ENCODE measurements at regions not wholly inside any gene's neighbourhood (a gene's known extent, or its start where the extent isn't known, plus 50 kb on each side); places are given as distances from the start of the nearest gene placed in this dataset.

GRCh38 chr4:126960760-126961159 is 672.0 kb upstream of the INTU start:
- intact Hi-C loops (cut with DNase I; ENCODE audit: low total_unique reads): no loop called here
- DNase-seq (ENCODE audit: low spot score in 2 of 2): no peak
- no peak overlapping the region for H3K4me3 ChIP-seq (ENCODE audit: low read depth, poor library complexity, severe bottlenecking)
- TF ChIP-seq CTCF (IDR thresholded peaks at IDR 0.05): no peak
- TF ChIP-seq POLR2A (IDR thresholded peaks at IDR 0.05): no peak

- no peak for DNase-seq (ENCODE audit: low spot score in 2 of 2)
- TF ChIP-seq CTCF (IDR thresholded peaks at IDR 0.05): no peak
- no peak for TF ChIP-seq POLR2A (IDR thresholded peaks at IDR 0.05)
- intact Hi-C loops (cut with DNase I; ENCODE audit: low total_unique reads): no loop called here
- no peak overlapping the region for H3K4me3 ChIP-seq (ENCODE audit: low read depth, poor library complexity, severe bottlenecking)
- 71 to 95% methylated on average over 1 of the region's 1 CpG for WGBS, 2 donors
These were observed 671.1 kb upstream of the INTU start for GRCh38 chr4:126961661-126962060.

GRCh38 chr4:126965877-126966276 is 666.9 kb upstream of the INTU start:
- WGBS, 2 donors: 54 to 60% methylated on average over 4 of the region's 4 CpGs
- intact Hi-C loops (cut with DNase I; ENCODE audit: low total_unique reads): no loop called here
- no peak for DNase-seq (ENCODE audit: low spot score in 2 of 2)
- TF ChIP-seq POLR2A (IDR thresholded peaks at IDR 0.05): no peak
- no peak for TF ChIP-seq CTCF (IDR thresholded peaks at IDR 0.05)
- H3K4me3 ChIP-seq (ENCODE audit: low read depth, poor library complexity, severe bottlenecking): no peak overlapping the region

- no peak for TF ChIP-seq CTCF (IDR thresholded peaks at IDR 0.05)
- WGBS, 2 donors: 54 to 56% methylated on average over 6 of the region's 6 CpGs
- DNase-seq (ENCODE audit: low spot score in 2 of 2): no peak
- intact Hi-C loops (cut with DNase I; ENCODE audit: low total_unique reads): no loop called here
- H3K4me3 ChIP-seq (ENCODE audit: low read depth, poor library complexity, severe bottlenecking): no peak overlapping the region
These were observed 663.2 kb upstream of the INTU start for GRCh38 chr4:126969360-126970235.

GRCh38 chr4:126973201-126973600 is 659.6 kb upstream of the INTU start:
- WGBS, 2 donors: 63 to 76% methylated on average over 1 of the region's 1 CpG
- no peak for TF ChIP-seq CTCF (IDR thresholded peaks at IDR 0.05)
- no peak for DNase-seq (ENCODE audit: low spot score in 2 of 2)
- intact Hi-C loops (cut with DNase I; ENCODE audit: low total_unique reads): no loop called here
- H3K4me3 ChIP-seq (ENCODE audit: low read depth, poor library complexity, severe bottlenecking): no peak overlapping the region

Data from lower leg skin (tissue), 4 donors.